H9 (cell line): ENCODE measurements at regions not wholly inside any gene's neighbourhood (a gene's known extent, or its start where the extent isn't known, plus 50 kb on each side); places are given as distances from the start of the nearest gene placed in this dataset.

ENCODE experiments used
- DNase-seq: peaks from one replicate; pipeline ENCODE4 v3.0.0-alpha.2; 2017
- H2AFZ ChIP-seq: one replicate; pipeline ENCODE4 v1.6.1; 2013; ENCODE audit warnings: mild to moderate bottlenecking, low read length, control low read depth, moderate library complexity
- H2AK5ac ChIP-seq: 2 replicates; pipeline ENCODE4 v1.6.1; 2013; ENCODE audit warnings: low read length, control low read depth, mixed read lengths; ENCODE audit not compliant: insufficient read length
- H2BK120ac ChIP-seq: one replicate; pipeline ENCODE4 v1.6.1; 2013; ENCODE audit warnings: low read depth, mild to moderate bottlenecking, low read length, control low read depth, inconsistent platforms; ENCODE audit not compliant: poor library complexity, severe bottlenecking
- H2BK12ac ChIP-seq: 2 replicates; pipeline ENCODE4 v1.6.1; 2013; ENCODE audit warnings: low read length, control low read depth, mixed read lengths, low read depth; ENCODE audit not compliant: insufficient read length
- H2BK15ac ChIP-seq: 2 replicates; pipeline ENCODE4 v1.6.1; 2013; ENCODE audit warnings: low read depth, low read length, control low read depth
- H2BK20ac ChIP-seq: one replicate; pipeline ENCODE4 v1.6.1; 2013; ENCODE audit warnings: low read depth, mild to moderate bottlenecking, low read length, control low read depth, inconsistent platforms; ENCODE audit not compliant: poor library complexity, severe bottlenecking
- H2BK5ac ChIP-seq: 2 replicates; pipeline ENCODE4 v1.6.1; 2013; ENCODE audit warnings: low read length, control low read depth, mixed read lengths; ENCODE audit not compliant: insufficient read length
- H3K14ac ChIP-seq: 2 replicates; pipeline ENCODE4 v1.6.1; 2013; ENCODE audit warnings: low read length, control low read depth; ENCODE audit not compliant: insufficient read depth
- H3K18ac ChIP-seq: 2 replicates; pipeline ENCODE4 v1.6.1; 2013; ENCODE audit warnings: low read depth, mild to moderate bottlenecking, mixed read lengths, low read length, control low read depth; ENCODE audit not compliant: insufficient read length
- H3K23ac ChIP-seq: 2 replicates; pipeline ENCODE4 v1.6.1; 2013; ENCODE audit warnings: low read length, control low read depth, mixed read lengths, low read depth; ENCODE audit not compliant: insufficient read length
- H3K23me2 ChIP-seq: 2 replicates; pipeline ENCODE4 v1.6.1; 2013; ENCODE audit warnings: low read depth, mild to moderate bottlenecking, mixed read lengths, low read length, control low read depth; ENCODE audit not compliant: insufficient read length, poor library complexity, severe bottlenecking
- H3K27ac ChIP-seq: 2 replicates; pipeline ENCODE4 v1.5.1; 2013; ENCODE audit warnings: low read length, control low read depth, mixed read lengths, low read depth; ENCODE audit not compliant: insufficient read length
- H3K27me3 ChIP-seq: 2 replicates; pipeline ENCODE4 v1.6.1; 2013; ENCODE audit warnings: low read length, control low read depth, inconsistent platforms; ENCODE audit not compliant: insufficient read depth
- H3K4ac ChIP-seq: 2 replicates; pipeline ENCODE4 v1.6.1; 2013; ENCODE audit warnings: low read depth, mild to moderate bottlenecking, control low read depth, inconsistent platforms, low read length, moderate library complexity
- H3K4me1 ChIP-seq: 2 replicates; pipeline ENCODE4 v1.6.1; 2013; ENCODE audit warnings: low read length, control low read depth, inconsistent platforms; ENCODE audit not compliant: insufficient read depth
- H3K4me2 ChIP-seq: 2 replicates; pipeline ENCODE4 v1.6.1; 2013; ENCODE audit warnings: low read length, control low read depth, mixed read lengths; ENCODE audit not compliant: insufficient read length, insufficient read depth
- H3K56ac ChIP-seq: 2 replicates; pipeline ENCODE4 v1.6.1; 2013; ENCODE audit warnings: low read depth, mild to moderate bottlenecking, mixed read lengths, low read length, control low read depth; ENCODE audit not compliant: insufficient read length
- H3K79me1 ChIP-seq: 2 replicates; pipeline ENCODE4 v1.6.1; 2013; ENCODE audit warnings: low read depth, mild to moderate bottlenecking, moderate library complexity, low read length, control low read depth, inconsistent platforms; ENCODE audit not compliant: insufficient read depth, poor library complexity, severe bottlenecking
- H3K79me2 ChIP-seq: 2 replicates; pipeline ENCODE4 v1.6.1; 2013; ENCODE audit warnings: low read length, control low read depth, inconsistent platforms; ENCODE audit not compliant: insufficient read depth
- H3K9ac ChIP-seq: 2 replicates; pipeline ENCODE4 v1.6.1; 2013; ENCODE audit warnings: low read length, control low read depth, mixed read lengths; ENCODE audit not compliant: insufficient read length; ENCODE audit errors: extremely low read depth
- H3K9me3 ChIP-seq: one replicate; pipeline ENCODE4 v1.6.1; 2013; ENCODE audit warnings: low read depth, low read length, inconsistent platforms; ENCODE audit not compliant: control insufficient read depth
- H3T11ph ChIP-seq: one replicate; pipeline ENCODE4 v1.6.1; 2013; ENCODE audit warnings: mild to moderate bottlenecking, low read length, control low read depth, inconsistent platforms
- H4K20me1 ChIP-seq: one replicate; pipeline ENCODE4 v1.6.1; 2013; ENCODE audit not compliant: control insufficient read depth, insufficient read length, insufficient read depth
- H4K5ac ChIP-seq: 2 replicates; pipeline ENCODE4 v1.6.1; 2013; ENCODE audit warnings: low read depth, mild to moderate bottlenecking, mixed read lengths, low read length, control low read depth; ENCODE audit not compliant: insufficient read length
- H4K8ac ChIP-seq: replicated peaks from 2 replicates; pipeline ENCODE4 v1.6.1; 2013; ENCODE audit warnings: low read length, control low read depth, mixed read lengths, low read depth; ENCODE audit not compliant: insufficient read length
- H4K91ac ChIP-seq: 2 replicates; pipeline ENCODE4 v1.6.1; 2013; ENCODE audit warnings: low read depth, mild to moderate bottlenecking, moderate library complexity, mixed read lengths, low read length, control low read depth; ENCODE audit not compliant: insufficient read length
- H3K27ac Mint-ChIP-seq, 3 experiments: 2 replicates in 2 of 3; 3 replicates in 1 of 3; pipeline ENCODE4 v1.8.0; 2020 to 2021; ENCODE audit warnings: mixed read lengths in 3 of 3, mild to moderate bottlenecking in 1 of 3, moderate library complexity in 1 of 3
- H3K27me3 Mint-ChIP-seq: 2 replicates; pipeline ENCODE4 v1.8.0; 2021; ENCODE audit warnings: low read depth, mild to moderate bottlenecking, moderate library complexity, mixed read lengths
- H3K36me3 Mint-ChIP-seq, 3 experiments: 2 replicates in 2 of 3; 3 replicates in 1 of 3; pipeline ENCODE4 v1.8.0; 2020 to 2021; ENCODE audit warnings: low read depth in 3 of 3, mixed read lengths in 3 of 3; ENCODE audit not compliant: insufficient read depth in 1 of 3
- H3K4me1 Mint-ChIP-seq, 2 experiments: 2 replicates each; pipeline ENCODE4 v1.8.0; 2020; ENCODE audit warnings: mixed read lengths in 2 of 2
- H3K4me3 Mint-ChIP-seq, 2 experiments: 2 replicates in 1 of 2; 3 replicates in 1 of 2; pipeline ENCODE4 v1.8.0; 2020 to 2021; ENCODE audit warnings: mild to moderate bottlenecking in 2 of 2, mixed read lengths in 2 of 2, moderate library complexity in 1 of 2
- H3K9me3 Mint-ChIP-seq, 2 experiments: 2 replicates in 1 of 2; 3 replicates in 1 of 2; pipeline ENCODE4 v1.8.0; 2020; ENCODE audit warnings: mild to moderate bottlenecking in 2 of 2, mixed read lengths in 2 of 2, moderate library complexity in 1 of 2
- WGBS: extraction: QIAGEN DNeasy Blood & Tissue Kit; methylation state at CpG from one replicate; pipeline ENCODE4 v1.1.7; 2013; ENCODE audit warnings: missing lambda C conversion rate, low lambda C conversion rate, mixed read lengths; ENCODE audit not compliant: insufficient read length; ENCODE audit errors: extremely low coverage; 5-methylcytosine and 5-hydroxymethylcytosine counted together
- TF ChIP-seq, protein P1 (sequence below): fragments of 200-600 bp; sonication (generic); conservative IDR thresholded peaks from 3 replicates; pipeline ENCODE4 v1.8.0; 2021; ENCODE audit warnings: antibody characterized with exemption, mild to moderate bottlenecking

DNA sequence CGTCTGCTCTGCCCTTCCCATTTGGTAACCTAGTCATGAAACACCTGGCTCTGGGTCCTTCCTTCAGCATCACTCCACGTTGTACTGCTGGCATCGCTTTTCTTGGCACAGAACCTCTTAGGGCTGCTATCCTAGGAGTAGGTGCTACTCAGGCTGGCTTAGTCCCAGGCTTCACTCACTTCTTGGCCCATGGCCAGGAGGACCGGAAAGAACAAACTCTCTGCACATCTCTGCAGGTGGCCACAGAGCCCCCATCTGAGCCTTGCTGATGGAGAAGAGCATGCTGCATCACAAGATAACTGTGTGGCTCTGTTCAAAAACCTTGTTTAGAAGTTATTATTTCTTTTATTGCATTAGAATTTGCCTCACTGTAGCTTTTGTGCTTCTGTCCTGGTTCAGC lies 447.2 kb upstream of the TNP1 start:
- Histone ChIP-seq H2BK5ac (no peak overlapping the region), H3K9me3 (no peaks in the 10 kb centered on the region), H3K4me1 (no peaks in the 10 kb centered on the region), H4K91ac (no peak overlapping the region), H3K9ac (no peak overlapping the region), H3K79me1 (no peaks in the 10 kb centered on the region), H2BK15ac (no peak overlapping the region), H4K5ac (no peak overlapping the region), H3K18ac (no peak overlapping the region), H3K23me2 (no peaks in the 10 kb centered on the region), H3K4ac (no peak overlapping the region), H4K20me1 (no peaks in the 10 kb centered on the region), H2BK12ac (no peak overlapping the region), H3K27me3 (no peaks in the 10 kb centered on the region; the same call in 1 of the 2 replicates), H3K4me2 (no peak overlapping the region), H2AK5ac (no peak overlapping the region), H2BK20ac (no peak overlapping the region), H2AFZ (no peak overlapping the region), H3K79me2 (no peaks in the 10 kb centered on the region), H3K14ac (no peak overlapping the region), H3T11ph (no peak overlapping the region), H3K23ac (no peak overlapping the region), H4K8ac (no peak overlapping the region), H2BK120ac (no peak overlapping the region), H3K56ac (no peak overlapping the region), H3K27ac (no peak overlapping the region)
- DNase-seq = no peak
- H3K36me3 Mint-ChIP-seq = peaks cover 0 to 4% (median 0%) of the 10 kb centered on the region in 3 experiments; a peak in 1 of 7 replicates
- H3K9me3 Mint-ChIP-seq = peaks cover 4 to 8% of the 10 kb centered on the region in 2 experiments; a peak in 4 of 5 replicates
- peaks cover 63% of the 10 kb centered on the region for H3K27me3 Mint-ChIP-seq
- no peak overlapping the region for H3K4me3 Mint-ChIP-seq
- no peak overlapping the region for H3K27ac Mint-ChIP-seq
- WGBS = no CpG with 5 or more reads among the region's 4 CpGs
- H3K4me1 Mint-ChIP-seq = peaks cover 0 to 5% of the 10 kb centered on the region in 2 experiments; a peak in 2 of 4 replicates
- TF ChIP-seq, protein P1, sequence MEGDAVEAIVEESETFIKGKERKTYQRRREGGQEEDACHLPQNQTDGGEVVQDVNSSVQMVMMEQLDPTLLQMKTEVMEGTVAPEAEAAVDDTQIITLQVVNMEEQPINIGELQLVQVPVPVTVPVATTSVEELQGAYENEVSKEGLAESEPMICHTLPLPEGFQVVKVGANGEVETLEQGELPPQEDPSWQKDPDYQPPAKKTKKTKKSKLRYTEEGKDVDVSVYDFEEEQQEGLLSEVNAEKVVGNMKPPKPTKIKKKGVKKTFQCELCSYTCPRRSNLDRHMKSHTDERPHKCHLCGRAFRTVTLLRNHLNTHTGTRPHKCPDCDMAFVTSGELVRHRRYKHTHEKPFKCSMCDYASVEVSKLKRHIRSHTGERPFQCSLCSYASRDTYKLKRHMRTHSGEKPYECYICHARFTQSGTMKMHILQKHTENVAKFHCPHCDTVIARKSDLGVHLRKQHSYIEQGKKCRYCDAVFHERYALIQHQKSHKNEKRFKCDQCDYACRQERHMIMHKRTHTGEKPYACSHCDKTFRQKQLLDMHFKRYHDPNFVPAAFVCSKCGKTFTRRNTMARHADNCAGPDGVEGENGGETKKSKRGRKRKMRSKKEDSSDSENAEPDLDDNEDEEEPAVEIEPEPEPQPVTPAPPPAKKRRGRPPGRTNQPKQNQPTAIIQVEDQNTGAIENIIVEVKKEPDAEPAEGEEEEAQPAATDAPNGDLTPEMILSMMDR = no peak
